B cell (primary cell): ENCODE measurements at regions not wholly inside any gene's neighbourhood (a gene's known extent, or its start where the extent isn't known, plus 50 kb on each side); places are given as distances from the start of the nearest gene placed in this dataset.

Experiments
- CTCF ChIP-seq: fragments of 200-600 bp; IDR thresholded peaks from one replicate; pipeline ENCODE4 v1.8.0; 2022; ENCODE audit warnings: antibody characterized with exemption, mild to moderate bottlenecking
- EZH2 ChIP-seq: IDR thresholded peaks from 2 replicates; pipeline ENCODE4 v1.6.1; 2012; ENCODE audit warnings: borderline replicate concordance, low read depth, mild to moderate bottlenecking, moderate library complexity, low read length; ENCODE audit not compliant: insufficient read depth, poor library complexity, severe bottlenecking

DNA sequence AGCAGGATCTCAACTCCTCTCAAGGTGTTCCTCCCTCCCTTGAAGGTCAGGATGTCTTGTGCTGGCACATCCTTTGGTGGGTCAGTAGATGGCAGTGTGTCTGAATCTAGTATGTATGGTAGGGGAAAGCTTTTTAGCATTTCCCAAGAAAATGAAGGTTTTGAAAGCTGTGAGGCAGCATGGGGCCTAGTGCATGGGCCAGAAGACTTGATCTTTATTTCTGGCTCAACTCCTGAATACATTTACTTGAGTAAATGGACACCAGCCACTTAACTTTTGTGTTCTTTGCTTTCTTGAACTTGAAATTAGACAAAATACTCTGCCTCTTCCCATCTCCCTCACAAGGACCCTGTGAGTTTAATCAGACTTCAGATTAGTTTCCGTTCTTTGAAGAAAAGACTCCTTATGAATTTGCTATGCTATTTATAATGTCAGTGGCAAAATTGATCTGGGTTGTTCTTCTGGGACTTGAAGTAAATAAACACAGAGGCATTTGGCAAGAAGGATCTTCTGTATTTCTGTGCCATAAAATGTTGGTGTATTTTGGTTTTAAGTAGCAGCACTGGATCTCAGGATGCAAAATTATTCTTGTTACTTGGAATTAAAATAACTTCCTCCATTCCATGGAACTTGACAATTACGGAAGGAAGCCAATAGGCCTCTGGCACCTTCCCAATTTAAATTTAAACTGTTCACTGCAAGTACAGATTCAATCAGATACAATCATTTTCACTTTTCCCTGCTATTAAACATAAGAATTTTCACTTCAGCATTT, 288.8 kb downstream of the CASP12 start:
- TF ChIP-seq CTCF (peak; percentile 79), EZH2 (no peak)
